NCI-H345 treated with DMSO at 0.1 percent for 48 hours (cell line): ENCODE measurements at regions not wholly inside any gene's neighbourhood (a gene's known extent, or its start where the extent isn't known, plus 50 kb on each side); places are given as distances from the start of the nearest gene placed in this dataset.

ENCODE experiments used
- DNase-seq: peaks from one replicate; lab custom pipeline; 2025; ENCODE audit not compliant: unreplicated experiment; lab: John Stamatoyannopoulos, UW

GRCh38 chr15:37253877-37254276 lies 153.5 kb upstream of the MEIS2 start:
- DNase-seq = no peak

- no peak for DNase-seq
Measured at GRCh38 chr15:37260255-37260654, 159.9 kb upstream of the MEIS2 start.

- DNase-seq = no peak
Measured at GRCh38 chr15:37261685-37262084, 161.3 kb upstream of the MEIS2 start.

GRCh38 chr15:37262922-37263608 lies 162.7 kb upstream of the MEIS2 start:
- DNase-seq = no peak

GRCh38 chr15:37289109-37289765 lies 188.9 kb upstream of the MEIS2 start:
- DNase-seq = no peak

GRCh38 chr15:37291920-37292319 lies 191.6 kb upstream of the MEIS2 start:
- DNase-seq = no peak

- DNase-seq = no peak
Measured at GRCh38 chr15:37298271-37298670, 197.9 kb upstream of the MEIS2 start.

GRCh38 chr15:37339437-37339836 lies 239.1 kb upstream of the MEIS2 start:
- DNase-seq = no peak

GRCh38 chr15:37339856-37340255 lies 239.5 kb upstream of the MEIS2 start:
- no peak for DNase-seq

GRCh38 chr15:37340438-37340837 lies 240.1 kb upstream of the MEIS2 start:
- DNase-seq = no peak

GRCh38 chr15:37359101-37359892 lies 258.9 kb upstream of the MEIS2 start:
- no peak for DNase-seq

GRCh38 chr15:37359893-37360290 lies 259.5 kb upstream of the MEIS2 start:
- no peak for DNase-seq

GRCh38 chr15:37360724-37361123 lies 260.4 kb upstream of the MEIS2 start:
- no peak for DNase-seq

- DNase-seq = no peak
Measured at GRCh38 chr15:37361621-37362020, 261.3 kb upstream of the MEIS2 start.

GRCh38 chr15:37362414-37362813 lies 262.1 kb upstream of the MEIS2 start:
- no peak for DNase-seq

GRCh38 chr15:37368961-37369360 lies 268.6 kb upstream of the MEIS2 start:
- DNase-seq = no peak

GRCh38 chr15:37370941-37371340 lies 270.6 kb upstream of the MEIS2 start:
- DNase-seq = no peak

- no peak for DNase-seq
Measured at GRCh38 chr15:37372064-37372463, 271.7 kb upstream of the MEIS2 start.

GRCh38 chr15:37375519-37375918 lies 275.2 kb upstream of the MEIS2 start:
- DNase-seq = no peak

GRCh38 chr15:37377428-37377827 lies 277.1 kb upstream of the MEIS2 start:
- no peak for DNase-seq

GRCh38 chr15:37394402-37395099 lies 294.2 kb upstream of the MEIS2 start:
- no peak for DNase-seq

- DNase-seq = no peak
Measured at GRCh38 chr15:37395100-37395468, 294.7 kb upstream of the MEIS2 start.
